ENCODE measurements at regions not wholly inside any gene's neighbourhood (a gene's known extent, or its start where the extent isn't known, plus 50 kb on each side); places are given as distances from the start of the nearest gene placed in this dataset.

DNA sequence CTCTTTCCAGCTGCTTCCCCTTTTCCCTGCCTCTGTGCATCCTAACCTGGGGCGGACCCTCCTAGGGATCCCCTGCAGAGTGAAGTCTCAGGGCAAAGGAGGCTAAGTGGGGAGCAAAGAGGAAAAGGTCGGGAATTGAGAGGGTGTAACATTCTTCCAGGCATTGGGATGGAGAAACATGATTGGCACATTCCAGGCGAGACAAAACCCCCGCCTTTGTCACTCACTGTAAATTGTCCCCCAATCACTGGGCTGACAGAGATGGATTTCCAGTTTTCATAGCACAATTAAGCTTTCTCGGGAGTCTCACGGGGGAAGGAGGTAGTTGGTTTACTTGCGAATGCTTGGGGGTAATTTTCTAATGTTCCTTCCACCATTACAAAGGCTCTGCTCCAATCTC is 74.9 kb downstream of the MIAT start:
- Mint-ChIP-seq H3K36me3 (ENCODE audit: insufficient read depth, unreplicated experiment) (peaks cover under 1% of the 10 kb centered on the region), H3K4me1 (ENCODE audit: insufficient read depth, unreplicated experiment) (no peaks in the 10 kb centered on the region), H3K27me3 (ENCODE audit: insufficient read depth, unreplicated experiment) (no peaks in the 10 kb centered on the region), H3K4me3 (ENCODE audit: unreplicated experiment) (no peak overlapping the region), H3K9me3 (ENCODE audit: unreplicated experiment) (no peaks in the 10 kb centered on the region), H3K27ac (ENCODE audit: low read depth, unreplicated experiment) (no peak overlapping the region)
- no TSS peak for BruUV-seq (replicated peaks)
- DNase-seq (ENCODE audit: unreplicated experiment) = no peak
- ChIA-PET POLR2A (no interaction called here), CTCF (no interaction called here)
- intact Hi-C loops (cut with micrococcal nuclease) = no loop called here
- TF ChIP-seq, protein P1, sequence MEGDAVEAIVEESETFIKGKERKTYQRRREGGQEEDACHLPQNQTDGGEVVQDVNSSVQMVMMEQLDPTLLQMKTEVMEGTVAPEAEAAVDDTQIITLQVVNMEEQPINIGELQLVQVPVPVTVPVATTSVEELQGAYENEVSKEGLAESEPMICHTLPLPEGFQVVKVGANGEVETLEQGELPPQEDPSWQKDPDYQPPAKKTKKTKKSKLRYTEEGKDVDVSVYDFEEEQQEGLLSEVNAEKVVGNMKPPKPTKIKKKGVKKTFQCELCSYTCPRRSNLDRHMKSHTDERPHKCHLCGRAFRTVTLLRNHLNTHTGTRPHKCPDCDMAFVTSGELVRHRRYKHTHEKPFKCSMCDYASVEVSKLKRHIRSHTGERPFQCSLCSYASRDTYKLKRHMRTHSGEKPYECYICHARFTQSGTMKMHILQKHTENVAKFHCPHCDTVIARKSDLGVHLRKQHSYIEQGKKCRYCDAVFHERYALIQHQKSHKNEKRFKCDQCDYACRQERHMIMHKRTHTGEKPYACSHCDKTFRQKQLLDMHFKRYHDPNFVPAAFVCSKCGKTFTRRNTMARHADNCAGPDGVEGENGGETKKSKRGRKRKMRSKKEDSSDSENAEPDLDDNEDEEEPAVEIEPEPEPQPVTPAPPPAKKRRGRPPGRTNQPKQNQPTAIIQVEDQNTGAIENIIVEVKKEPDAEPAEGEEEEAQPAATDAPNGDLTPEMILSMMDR (IDR thresholded peaks at IDR 0.05; ENCODE audit: unreplicated experiment) = no peak

DNA sequence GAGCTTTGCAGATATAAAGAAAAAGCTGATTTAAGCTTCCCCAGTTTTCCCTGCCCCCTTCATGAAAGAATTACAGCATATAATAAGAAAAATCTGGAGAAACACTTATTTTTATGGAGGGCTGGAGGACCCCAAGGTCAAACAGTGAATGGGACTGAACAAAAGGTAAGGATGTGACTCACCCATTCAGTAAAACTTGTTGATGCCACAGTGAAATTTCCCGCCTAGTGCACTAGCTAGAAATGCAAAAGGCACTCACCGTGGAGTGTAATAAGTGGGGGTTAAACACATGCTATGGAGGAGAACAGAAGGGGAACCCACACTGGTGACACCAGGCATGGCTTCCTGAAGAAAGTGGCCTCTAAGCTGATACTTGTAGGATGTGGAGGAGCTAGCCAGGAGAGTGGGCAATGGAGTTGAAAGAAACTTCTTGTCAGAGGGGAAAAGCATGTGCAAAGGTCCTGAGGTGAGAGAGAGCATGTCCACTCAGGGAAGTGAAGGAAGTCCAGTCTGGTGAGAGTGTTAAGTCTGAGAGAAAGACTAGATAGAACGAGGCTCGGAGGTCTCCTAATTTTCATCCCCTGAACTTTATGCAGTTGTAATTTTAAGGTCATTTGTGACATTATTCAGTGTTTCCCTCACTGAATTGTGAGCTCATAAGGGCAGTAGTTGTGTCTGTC is 77.1 kb downstream of the MIAT start:
- intact Hi-C loops (cut with micrococcal nuclease) = no loop called here
- Mint-ChIP-seq H3K27me3 (ENCODE audit: insufficient read depth, unreplicated experiment) (no peaks in the 10 kb centered on the region), H3K4me3 (ENCODE audit: unreplicated experiment) (no peak overlapping the region), H3K4me1 (ENCODE audit: insufficient read depth, unreplicated experiment) (no peaks in the 10 kb centered on the region), H3K36me3 (ENCODE audit: insufficient read depth, unreplicated experiment) (peaks cover 6% of the 10 kb centered on the region), H3K9me3 (ENCODE audit: unreplicated experiment) (no peaks in the 10 kb centered on the region), H3K27ac (ENCODE audit: low read depth, unreplicated experiment) (no peak overlapping the region)
- no peak for DNase-seq (ENCODE audit: unreplicated experiment)
- CTCF ChIA-PET = interaction anchor here (0.9 kb wide), 1 partner anchor 1340 kb away, joined by 3 read pairs; no protein-coding TSS in a partner anchor
- TF ChIP-seq, protein P1 (IDR thresholded peaks at IDR 0.05; ENCODE audit: unreplicated experiment) = no peak
- no TSS peak for BruUV-seq (replicated peaks)
- POLR2A ChIA-PET = no interaction called here

DNA sequence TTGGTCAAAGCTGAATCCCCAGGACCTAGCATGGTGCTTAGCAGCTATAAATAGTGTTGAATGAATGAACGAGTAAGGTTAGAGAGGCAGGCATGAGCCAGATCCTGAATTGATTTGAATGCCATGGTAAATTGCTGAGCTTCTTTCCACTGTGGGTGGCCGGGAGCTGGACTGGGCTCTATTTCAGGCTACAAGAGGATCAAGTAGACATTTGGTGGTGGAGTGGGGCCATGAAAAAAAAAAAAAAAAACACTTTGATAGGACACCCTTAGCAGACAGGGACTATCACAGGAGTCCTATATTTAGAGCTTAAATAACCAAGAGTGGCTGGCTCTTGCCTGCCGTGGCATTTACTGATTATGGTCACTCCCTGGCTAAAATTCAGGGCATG is 77.6 kb downstream of the MIAT start:
- Mint-ChIP-seq H3K27ac (ENCODE audit: low read depth, unreplicated experiment) (no peak overlapping the region), H3K9me3 (ENCODE audit: unreplicated experiment) (no peaks in the 10 kb centered on the region), H3K4me1 (ENCODE audit: insufficient read depth, unreplicated experiment) (no peaks in the 10 kb centered on the region), H3K36me3 (ENCODE audit: insufficient read depth, unreplicated experiment) (peaks cover 6% of the 10 kb centered on the region), H3K27me3 (ENCODE audit: insufficient read depth, unreplicated experiment) (no peaks in the 10 kb centered on the region), H3K4me3 (ENCODE audit: unreplicated experiment) (no peak overlapping the region)
- TF ChIP-seq, protein P1 (IDR thresholded peaks at IDR 0.05; ENCODE audit: unreplicated experiment) = no peak
- no TSS peak for BruUV-seq (replicated peaks)
- ChIA-PET POLR2A (no interaction called here), CTCF (interaction anchor here (0.6 to 0.9 kb wide), 3 partner anchors 989 to 1579 kb away, joined by 3 to 6 read pairs (median 3); no protein-coding TSS in a partner anchor)
- intact Hi-C loops (cut with micrococcal nuclease) = no loop called here
- no peak for DNase-seq (ENCODE audit: unreplicated experiment)

DNA sequence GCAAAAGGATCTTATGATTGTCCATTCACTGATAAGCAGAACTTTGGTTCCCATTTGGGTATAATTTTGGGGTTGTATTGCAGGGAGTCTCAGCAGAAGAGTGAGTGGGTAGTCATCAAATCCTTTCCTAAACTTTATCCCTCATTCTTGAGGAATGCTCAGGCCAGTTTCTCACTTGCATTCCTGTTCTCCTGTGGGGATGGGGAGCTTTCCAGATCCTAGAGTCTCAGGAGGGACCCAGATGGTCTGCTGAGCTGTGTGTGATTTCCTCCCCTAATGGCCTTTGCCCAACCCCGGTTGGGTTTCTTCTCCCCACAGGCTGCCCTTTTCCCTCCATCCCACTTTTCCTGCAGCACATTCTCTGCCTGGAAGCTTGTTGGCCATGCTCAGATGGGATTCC is 79.9 kb downstream of the MIAT start:
- ChIA-PET CTCF (interaction anchor here (0.7 kb wide), 1 partner anchor 83 kb away, joined by 3 read pairs; no protein-coding TSS in a partner anchor), POLR2A (no interaction called here)
- intact Hi-C loops (cut with micrococcal nuclease) = no loop called here
- Mint-ChIP-seq H3K4me1 (ENCODE audit: insufficient read depth, unreplicated experiment) (no peaks in the 10 kb centered on the region), H3K36me3 (ENCODE audit: insufficient read depth, unreplicated experiment) (peaks cover 6% of the 10 kb centered on the region), H3K9me3 (ENCODE audit: unreplicated experiment) (no peaks in the 10 kb centered on the region), H3K27ac (ENCODE audit: low read depth, unreplicated experiment) (no peak overlapping the region), H3K27me3 (ENCODE audit: insufficient read depth, unreplicated experiment) (no peaks in the 10 kb centered on the region), H3K4me3 (ENCODE audit: unreplicated experiment) (no peak overlapping the region)
- TF ChIP-seq, protein P1 (IDR thresholded peaks at IDR 0.05; ENCODE audit: unreplicated experiment) = no peak
- BruUV-seq (replicated peaks) = no TSS peak
- DNase-seq (ENCODE audit: unreplicated experiment) = no peak
